ENCODE measurements at regions not wholly inside any gene's neighbourhood (a gene's known extent, or its start where the extent isn't known, plus 50 kb on each side); places are given as distances from the start of the nearest gene placed in this dataset.

- no peak for TF ChIP-seq CTCF (IDR thresholded peaks at IDR 0.05)
- TF ChIP-seq POLR2AphosphoS5 (IDR thresholded peaks at IDR 0.05), result no peak
- no peak for TF ChIP-seq POLR2A (IDR thresholded peaks at IDR 0.05)
Measured at GRCh38 chr1:229784834-229785233, 158.8 kb downstream of the URB2 start.

All from prostate gland (tissue), 2 donors.